GM12872 (cell line): ENCODE measurements at regions not wholly inside any gene's neighbourhood (a gene's known extent, or its start where the extent isn't known, plus 50 kb on each side); places are given as distances from the start of the nearest gene placed in this dataset.

Experiments used
- TF ChIP-seq, protein P1 (sequence below): IDR thresholded peaks from 3 replicates; pipeline ENCODE4 v1.5.1; 2011; ENCODE audit warnings: low read depth, mild to moderate bottlenecking, low read length, moderate library complexity; ENCODE audit not compliant: insufficient read depth

DNA sequence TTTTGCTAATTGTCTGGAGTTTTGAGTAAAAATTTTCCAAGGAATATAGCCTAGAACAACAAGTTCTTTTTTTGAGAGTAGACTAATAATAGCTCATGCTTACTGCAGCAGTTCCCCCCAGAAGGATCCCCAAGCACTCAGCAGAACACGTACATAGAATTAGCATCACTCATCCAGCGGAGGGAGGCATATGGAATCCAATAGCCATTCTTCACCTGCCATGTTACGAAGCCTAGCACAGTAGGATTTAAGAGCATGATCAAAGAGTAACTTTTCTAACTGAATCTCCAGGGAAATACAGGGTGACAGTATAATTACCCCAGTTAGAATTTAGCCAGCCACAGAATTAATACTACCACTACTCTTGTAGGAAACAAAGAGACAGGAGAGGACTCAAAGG, 511.7 kb upstream of the NOX3 start:
- TF ChIP-seq, protein P1, sequence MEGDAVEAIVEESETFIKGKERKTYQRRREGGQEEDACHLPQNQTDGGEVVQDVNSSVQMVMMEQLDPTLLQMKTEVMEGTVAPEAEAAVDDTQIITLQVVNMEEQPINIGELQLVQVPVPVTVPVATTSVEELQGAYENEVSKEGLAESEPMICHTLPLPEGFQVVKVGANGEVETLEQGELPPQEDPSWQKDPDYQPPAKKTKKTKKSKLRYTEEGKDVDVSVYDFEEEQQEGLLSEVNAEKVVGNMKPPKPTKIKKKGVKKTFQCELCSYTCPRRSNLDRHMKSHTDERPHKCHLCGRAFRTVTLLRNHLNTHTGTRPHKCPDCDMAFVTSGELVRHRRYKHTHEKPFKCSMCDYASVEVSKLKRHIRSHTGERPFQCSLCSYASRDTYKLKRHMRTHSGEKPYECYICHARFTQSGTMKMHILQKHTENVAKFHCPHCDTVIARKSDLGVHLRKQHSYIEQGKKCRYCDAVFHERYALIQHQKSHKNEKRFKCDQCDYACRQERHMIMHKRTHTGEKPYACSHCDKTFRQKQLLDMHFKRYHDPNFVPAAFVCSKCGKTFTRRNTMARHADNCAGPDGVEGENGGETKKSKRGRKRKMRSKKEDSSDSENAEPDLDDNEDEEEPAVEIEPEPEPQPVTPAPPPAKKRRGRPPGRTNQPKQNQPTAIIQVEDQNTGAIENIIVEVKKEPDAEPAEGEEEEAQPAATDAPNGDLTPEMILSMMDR: no peak

- TF ChIP-seq, protein P1: no peak
These were observed 508.9 kb upstream of the NOX3 start for GRCh38 chr6:155964544-155964943.

GRCh38 chr6:155962276-155962675, 506.6 kb upstream of the NOX3 start:
- TF ChIP-seq, protein P1: no peak

DNA sequence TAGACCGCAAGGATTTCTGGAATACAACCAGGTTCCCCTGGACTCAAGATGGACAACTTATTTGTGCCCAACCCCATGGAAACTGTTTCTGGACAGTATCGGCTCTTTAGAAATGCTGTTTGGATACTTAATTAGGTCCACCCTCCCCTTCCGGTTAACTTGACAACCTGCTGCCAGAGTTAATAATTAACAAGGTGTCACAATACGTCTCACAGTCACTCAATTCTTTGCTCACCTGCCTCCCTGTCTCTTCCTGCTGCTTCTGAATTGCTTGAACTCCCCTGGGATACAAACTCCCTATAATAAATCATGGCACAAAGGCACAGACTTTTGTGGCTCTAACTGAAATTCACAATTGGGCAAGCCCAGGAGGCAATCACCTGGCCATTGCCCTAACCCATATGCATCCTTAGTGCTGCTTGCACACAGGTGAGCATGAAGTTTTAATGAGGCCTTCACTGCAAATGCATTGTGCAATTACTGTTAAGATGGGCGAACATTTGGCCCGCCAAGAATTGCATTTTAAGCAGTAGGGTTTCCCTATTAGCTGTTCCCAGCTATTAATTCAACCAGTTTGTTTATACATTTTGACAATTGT, 504.4 kb upstream of the NOX3 start:
- TF ChIP-seq, protein P1: no peak

DNA sequence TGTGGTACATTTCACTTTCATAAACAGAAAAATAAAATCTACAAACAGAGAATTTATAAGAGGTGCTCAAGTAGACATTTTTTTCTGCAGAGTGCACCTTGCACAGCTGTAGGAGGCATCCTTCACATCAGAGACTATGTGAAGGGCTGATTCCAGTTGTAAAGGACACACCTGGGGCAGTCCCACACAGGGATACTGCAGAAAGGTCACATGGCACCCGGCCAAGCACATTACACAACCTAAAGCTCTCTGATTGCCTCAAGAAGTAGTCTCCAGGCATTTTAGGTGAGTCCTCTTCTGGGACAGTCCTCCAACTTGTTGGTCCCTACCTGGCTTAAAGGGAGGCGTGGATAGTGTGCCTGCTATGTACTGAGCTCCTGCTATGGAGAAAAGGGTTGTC, 502.9 kb upstream of the NOX3 start:
- TF ChIP-seq, protein P1: no peak

DNA sequence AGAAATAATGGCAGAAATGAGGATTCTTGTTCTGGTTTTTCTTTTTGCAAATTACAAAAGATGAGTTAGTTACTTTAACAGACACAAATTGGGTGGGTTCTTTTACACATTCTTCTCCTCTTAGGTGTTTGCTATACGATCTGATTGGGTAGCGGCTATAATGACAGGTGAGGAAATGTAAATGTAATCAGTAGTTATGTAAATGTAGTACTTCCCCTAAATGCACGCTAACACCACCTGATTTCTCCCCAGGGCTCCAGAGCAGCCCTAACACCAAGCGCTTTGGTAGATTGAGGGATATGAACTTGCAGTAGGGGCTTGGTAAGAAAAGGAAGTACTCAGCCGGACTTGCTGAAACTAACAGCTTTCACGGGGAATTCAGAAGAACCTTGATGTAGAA, 499.4 kb upstream of the NOX3 start:
- TF ChIP-seq, protein P1: no peak

DNA sequence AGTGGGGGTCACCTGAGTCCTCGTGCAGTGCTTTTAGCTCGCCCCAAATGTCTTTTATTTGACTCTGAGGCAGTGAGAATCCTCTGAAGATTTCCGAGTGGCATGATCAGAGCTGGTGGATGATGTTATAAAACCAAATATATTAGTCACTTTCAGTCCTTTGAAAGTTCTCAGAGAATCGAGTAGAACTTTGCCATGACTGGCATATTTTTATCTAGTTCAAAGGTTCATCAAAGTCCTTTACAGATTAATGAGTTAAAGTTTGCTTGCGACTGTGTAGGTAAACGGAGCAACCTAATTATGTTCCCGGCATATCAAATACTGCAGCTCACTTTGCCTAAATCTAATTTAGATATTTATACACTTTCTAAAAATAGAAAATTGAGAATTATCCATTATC, 498.5 kb upstream of the NOX3 start:
- TF ChIP-seq, protein P1: no peak
